Naive B cell (primary cell): ENCODE measurements at regions not wholly inside any gene's neighbourhood (a gene's known extent, or its start where the extent isn't known, plus 50 kb on each side); places are given as distances from the start of the nearest gene placed in this dataset.
"Not testable (repeated sequence)": the region's sequence is repeated elsewhere in the genome, so short reads cannot be mapped to it uniquely, and the experiment has no call there.

Experiments used
- ATAC-seq, 2 donors: fragments of 150-1000 bp; cut with Tn5 transposase; 2 replicates each; pipeline ENCODE4 v1.10.0; 2021; ENCODE audit warnings: low read depth in 2 of 2, mild to moderate bottlenecking in 2 of 2, moderate library complexity in 2 of 2
- DNase-seq: peaks from one replicate; pipeline ENCODE4 v3.0.0; 2022
- H3K27ac Mint-ChIP-seq, 6 donors: one replicate each; pipeline ENCODE4 v1.8.0; 2020 to 2022; ENCODE audit warnings: mild to moderate bottlenecking in 6 of 6, mixed read lengths in 6 of 6, moderate library complexity in 5 of 6, inconsistent platforms in 2 of 6
- H3K27me3 Mint-ChIP-seq, 3 donors: one replicate each; pipeline ENCODE4 v1.8.0; 2021 to 2022; ENCODE audit warnings: mixed read lengths in 3 of 3, mild to moderate bottlenecking in 1 of 3
- H3K36me3 Mint-ChIP-seq, 2 donors: one replicate each; pipeline ENCODE4 v1.8.0; 2020 to 2022; ENCODE audit warnings: mixed read lengths in 2 of 2, inconsistent platforms in 1 of 2, mild to moderate bottlenecking in 1 of 2
- H3K4me1 Mint-ChIP-seq, 3 donors: one replicate each; pipeline ENCODE4 v1.8.0; 2020 to 2022; ENCODE audit warnings: mixed read lengths in 3 of 3, inconsistent platforms in 1 of 3, mild to moderate bottlenecking in 1 of 3, moderate library complexity in 1 of 3
- H3K4me3 Mint-ChIP-seq, 8 donors: one replicate each; pipeline ENCODE4 v1.8.0; 2020 to 2022; ENCODE audit warnings: mild to moderate bottlenecking in 8 of 8, mixed read lengths in 8 of 8, moderate library complexity in 8 of 8, inconsistent platforms in 2 of 8
- H3K9me3 Mint-ChIP-seq, 7 donors: one replicate each; pipeline ENCODE4 v1.8.0; 2020 to 2022; ENCODE audit warnings: mixed read lengths in 7 of 7, mild to moderate bottlenecking in 5 of 7, inconsistent platforms in 2 of 7, moderate library complexity in 1 of 7

DNA sequence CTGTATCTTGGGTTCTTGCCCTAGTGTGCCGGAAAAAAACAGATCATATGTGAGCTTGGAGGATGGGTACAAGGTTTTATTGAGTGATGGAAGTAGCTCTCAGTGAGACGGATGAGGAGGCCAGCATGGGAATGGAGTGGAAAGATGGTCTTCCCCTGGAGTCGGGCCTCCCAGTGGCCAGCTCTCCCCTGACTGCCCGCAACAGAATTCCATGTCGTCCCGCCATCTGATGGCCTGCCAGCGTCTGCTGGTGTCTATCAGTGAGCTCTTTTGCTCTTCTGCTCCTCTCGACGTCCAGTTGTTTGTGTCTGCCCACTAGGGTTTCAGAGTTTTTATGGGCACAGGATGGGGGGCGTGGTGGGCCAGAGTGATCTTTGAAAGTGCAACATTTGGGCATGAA is 315.2 kb upstream of the BRINP3 start:
- Mint-ChIP-seq H3K9me3 (peaks cover 0 to 5% (median 2%) of the 10 kb centered on the region in 7 donors), H3K27ac (peak overlapping the region in 1 of 6 donors; percentile 17), H3K4me1 (no peaks in the 10 kb centered on the region), H3K4me3 (peak overlapping the region in 1 of 8 donors; percentile 18), H3K27me3 (no peaks in the 10 kb centered on the region), H3K36me3 (no peaks in the 10 kb centered on the region)
- DNase-seq (no peak), ATAC-seq (no peak)

DNA sequence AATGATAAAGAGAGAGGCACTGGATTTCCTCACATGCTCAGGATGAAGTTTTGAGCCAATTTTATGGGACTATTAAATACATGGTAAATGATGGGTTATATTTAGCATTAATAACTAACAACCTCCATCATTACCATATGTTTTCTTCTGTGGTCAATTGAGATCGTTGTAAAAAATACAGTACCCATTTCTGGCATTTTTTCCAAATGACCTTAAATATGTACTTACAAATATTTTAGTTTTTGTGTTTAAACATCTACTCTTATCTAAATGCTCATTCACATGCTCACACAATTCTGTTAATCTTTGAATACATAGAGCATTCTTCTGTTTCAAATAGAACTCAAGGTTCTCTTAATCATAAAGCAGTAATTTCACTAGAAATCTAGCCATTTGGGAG is 330.0 kb upstream of the BRINP3 start:
- DNase-seq (no peak), ATAC-seq (no peak)
- Mint-ChIP-seq H3K4me1 (no peaks in the 10 kb centered on the region), H3K27me3 (no peaks in the 10 kb centered on the region), H3K36me3 (no peaks in the 10 kb centered on the region), H3K4me3 (no peak overlapping the region), H3K9me3 (peaks cover 0 to 9% (median 3%) of the 10 kb centered on the region in 7 donors), H3K27ac (no peak overlapping the region)

DNA sequence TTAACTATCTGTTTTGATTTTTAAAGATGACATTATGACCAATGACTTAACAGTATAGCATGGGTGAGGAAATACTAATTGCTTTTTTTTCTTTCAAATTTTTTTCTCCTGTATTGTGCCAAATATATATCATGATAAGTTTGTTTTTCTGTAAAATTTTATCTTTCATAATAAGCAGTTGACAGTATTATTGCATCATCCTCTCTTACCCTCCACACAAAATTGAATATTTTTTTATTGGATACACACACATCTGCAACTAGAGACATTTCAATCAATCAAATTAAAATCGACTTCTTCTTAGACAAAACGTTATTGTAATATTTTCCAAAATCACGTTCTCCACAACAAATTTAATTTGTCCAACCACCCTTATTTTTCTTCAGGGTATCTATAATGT is 330.4 kb upstream of the BRINP3 start:
- ATAC-seq: no peak
- Mint-ChIP-seq H3K9me3 (peaks cover 0 to 9% (median 3%) of the 10 kb centered on the region in 7 donors), H3K4me1 (no peaks in the 10 kb centered on the region), H3K27me3 (no peaks in the 10 kb centered on the region), H3K4me3 (no peak overlapping the region), H3K36me3 (no peaks in the 10 kb centered on the region), H3K27ac (no peak overlapping the region)
- DNase-seq: no peak

DNA sequence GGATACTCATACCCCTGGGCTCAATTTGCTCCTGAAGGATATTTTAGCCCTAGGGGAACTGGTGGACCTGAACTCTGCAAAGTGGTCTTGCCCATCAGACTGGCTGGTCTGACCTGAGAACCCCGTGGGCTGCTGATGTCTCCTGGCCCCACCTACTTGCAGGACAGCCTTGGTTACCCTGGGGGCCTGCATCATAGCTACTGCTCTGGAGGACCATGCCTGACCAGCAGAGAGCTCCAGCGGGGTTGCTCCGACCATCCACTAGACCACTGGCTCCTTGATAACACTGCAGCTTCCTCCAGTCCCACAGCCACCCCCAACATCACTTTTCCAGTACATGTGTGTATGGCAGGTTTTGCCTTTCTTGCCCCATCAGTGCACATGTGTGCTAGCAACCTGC is 331.6 kb upstream of the BRINP3 start:
- Mint-ChIP-seq H3K4me3 (no peak overlapping the region), H3K36me3 (no peaks in the 10 kb centered on the region), H3K27ac (no peak overlapping the region), H3K4me1 (no peaks in the 10 kb centered on the region), H3K9me3 (peaks cover 0 to 9% (median 3%) of the 10 kb centered on the region in 7 donors), H3K27me3 (no peaks in the 10 kb centered on the region)
- ATAC-seq (no peak), DNase-seq (no peak)

DNA sequence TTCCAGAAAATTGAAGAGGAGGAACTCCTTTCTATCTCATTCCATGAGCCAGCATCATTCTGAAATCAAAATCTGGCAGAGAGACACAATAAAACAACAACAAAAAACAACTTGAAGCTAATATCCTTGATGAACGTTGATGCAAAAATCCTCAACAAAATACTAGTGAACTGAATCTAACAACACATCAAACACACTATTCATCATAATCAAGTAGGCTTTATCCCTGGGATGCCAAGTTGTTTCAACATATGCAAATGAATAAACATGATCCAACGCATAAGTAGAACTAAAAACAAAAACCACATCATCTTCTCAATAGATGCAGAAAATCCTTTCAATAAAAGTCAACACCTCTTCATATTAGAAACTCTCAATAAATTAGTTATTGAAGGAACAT is 335.3 kb upstream of the BRINP3 start:
- no peaks in the 10 kb centered on the region for H3K36me3 Mint-ChIP-seq
- DNase-seq (no peak), ATAC-seq (no peak)
- no peaks in the 10 kb centered on the region for H3K4me1 Mint-ChIP-seq
- no peaks in the 10 kb centered on the region for H3K27me3 Mint-ChIP-seq
- no peak overlapping the region for H3K27ac Mint-ChIP-seq
- peaks cover 0 to 12% (median 5%) of the 10 kb centered on the region in 7 donors for H3K9me3 Mint-ChIP-seq
- no peak overlapping the region for H3K4me3 Mint-ChIP-seq

DNA sequence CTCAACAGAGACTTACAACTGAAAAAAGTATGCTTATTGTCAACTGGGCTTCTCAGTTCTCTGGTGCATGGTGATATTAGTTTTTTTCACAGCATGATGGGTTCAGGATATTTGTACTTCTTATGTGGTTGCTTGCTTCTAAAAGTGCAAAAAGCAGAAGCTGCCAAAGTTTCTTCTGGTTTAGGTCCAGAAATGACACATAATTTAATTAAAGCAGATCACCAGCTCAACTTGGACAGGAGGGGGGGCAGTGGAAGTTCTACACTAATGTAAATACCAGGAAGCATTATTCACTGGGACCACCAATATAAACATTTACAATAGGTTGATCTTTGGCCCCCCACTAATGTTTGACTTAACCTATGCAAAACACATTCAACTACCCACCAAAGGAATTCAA is 354.8 kb upstream of the BRINP3 start:
- ATAC-seq (no peak), DNase-seq (no peak)
- Mint-ChIP-seq H3K4me1 (no peaks in the 10 kb centered on the region), H3K27me3 (no peaks in the 10 kb centered on the region), H3K27ac (no peak overlapping the region), H3K4me3 (no peak overlapping the region), H3K9me3 (peaks cover 0 to 7% (median 3%) of the 10 kb centered on the region in 7 donors), H3K36me3 (no peaks in the 10 kb centered on the region)

DNA sequence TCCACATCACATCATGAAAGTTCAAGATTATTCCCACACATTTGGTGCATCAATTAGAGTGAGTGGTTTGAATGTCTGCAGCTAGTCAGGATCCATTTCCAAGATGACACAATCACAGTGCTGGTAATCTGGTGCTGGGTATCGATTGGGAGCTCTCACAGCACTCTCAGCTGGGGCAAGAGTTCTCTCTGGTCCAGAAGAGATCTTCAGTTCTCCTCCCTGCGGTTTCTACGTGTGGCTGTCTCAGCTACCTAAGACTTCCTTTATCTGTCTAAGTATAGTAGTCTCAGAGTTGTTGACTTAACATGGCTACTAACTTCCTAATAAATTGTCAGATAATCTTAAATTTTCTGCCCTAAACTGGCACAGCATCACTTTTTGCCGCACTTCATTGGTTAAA is 358.0 kb upstream of the BRINP3 start:
- Mint-ChIP-seq H3K36me3 (no peaks in the 10 kb centered on the region), H3K27ac (no peak overlapping the region), H3K9me3 (peaks cover 0 to 5% (median 0%) of the 10 kb centered on the region in 7 donors), H3K4me3 (no peak overlapping the region), H3K27me3 (no peaks in the 10 kb centered on the region), H3K4me1 (no peaks in the 10 kb centered on the region)
- ATAC-seq (no peak), DNase-seq (no peak)

DNA sequence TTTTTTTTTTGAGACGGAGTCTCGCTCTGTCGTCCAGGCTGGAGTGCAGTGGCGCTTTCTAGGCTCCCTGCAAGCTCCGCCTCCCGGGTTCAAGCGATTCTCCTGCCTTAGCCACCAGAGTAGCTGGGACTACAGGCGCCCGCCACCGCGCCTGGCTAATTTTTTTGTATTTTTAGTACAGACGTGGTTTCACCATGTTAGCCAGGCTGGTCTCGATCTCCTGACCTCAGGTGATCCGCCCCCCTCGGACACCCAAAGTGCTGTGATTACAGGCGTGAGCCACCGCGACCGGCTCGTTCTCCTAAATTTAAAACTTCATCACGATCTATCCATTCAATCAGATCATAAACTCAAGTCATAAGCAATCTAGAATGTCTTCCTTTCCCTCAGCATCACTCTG is 359.5 kb upstream of the BRINP3 start:
- H3K4me3 Mint-ChIP-seq, H3K27ac Mint-ChIP-seq, ATAC-seq, H3K36me3 Mint-ChIP-seq, H3K9me3 Mint-ChIP-seq, H3K27me3 Mint-ChIP-seq, H3K4me1 Mint-ChIP-seq, DNase-seq: not testable (repeated sequence)

DNA sequence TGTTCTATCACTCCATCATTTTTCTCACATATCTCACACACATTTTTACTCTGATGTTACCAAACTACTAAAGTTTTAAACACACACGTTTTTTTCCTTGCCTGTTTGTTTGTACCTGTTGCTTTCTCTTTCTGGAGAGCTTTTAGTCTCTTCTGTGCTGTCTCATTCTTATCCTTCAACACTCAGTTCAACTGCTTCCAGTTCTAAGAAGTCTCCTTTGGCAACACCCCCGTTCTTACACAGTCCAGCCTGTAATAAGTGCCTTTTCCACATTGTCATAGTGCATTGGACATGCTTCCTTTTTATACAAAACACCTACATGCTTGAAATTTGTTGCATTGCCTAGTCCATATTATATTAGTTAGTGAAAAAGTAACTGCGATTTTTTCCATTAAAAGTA is 360.2 kb upstream of the BRINP3 start:
- H3K27ac Mint-ChIP-seq: no peak overlapping the region
- H3K36me3 Mint-ChIP-seq: no peaks in the 10 kb centered on the region
- no peak overlapping the region for H3K4me3 Mint-ChIP-seq
- H3K4me1 Mint-ChIP-seq: no peaks in the 10 kb centered on the region
- no peak for ATAC-seq
- DNase-seq: no peak
- H3K9me3 Mint-ChIP-seq: peaks cover 0 to 5% (median 0%) of the 10 kb centered on the region in 7 donors
- H3K27me3 Mint-ChIP-seq: no peaks in the 10 kb centered on the region

DNA sequence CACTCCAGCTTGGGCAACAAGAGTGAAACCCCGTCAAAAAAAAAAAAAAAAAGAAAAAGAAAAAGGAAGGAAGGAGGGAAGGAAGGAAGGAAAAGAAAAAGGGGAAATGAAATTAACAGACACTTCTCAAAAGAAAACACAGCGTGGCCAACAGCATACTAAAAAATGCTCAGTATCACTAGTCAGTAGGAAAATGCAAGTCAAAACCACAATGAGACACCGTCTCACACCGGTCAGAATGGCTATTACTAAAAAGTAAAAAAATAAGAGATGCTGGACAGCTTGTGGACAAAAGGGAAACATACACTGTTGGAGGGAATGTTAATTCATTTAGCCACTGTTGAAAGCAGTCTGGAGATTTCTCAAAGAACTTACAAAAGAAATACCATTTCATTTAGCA is 369.5 kb upstream of the BRINP3 start:
- Mint-ChIP-seq H3K27ac (no peak overlapping the region), H3K4me1 (no peaks in the 10 kb centered on the region), H3K4me3 (no peak overlapping the region), H3K9me3 (peaks cover 0 to 9% (median 2%) of the 10 kb centered on the region in 7 donors), H3K27me3 (no peaks in the 10 kb centered on the region), H3K36me3 (no peaks in the 10 kb centered on the region)
- ATAC-seq (no peak), DNase-seq (no peak)

DNA sequence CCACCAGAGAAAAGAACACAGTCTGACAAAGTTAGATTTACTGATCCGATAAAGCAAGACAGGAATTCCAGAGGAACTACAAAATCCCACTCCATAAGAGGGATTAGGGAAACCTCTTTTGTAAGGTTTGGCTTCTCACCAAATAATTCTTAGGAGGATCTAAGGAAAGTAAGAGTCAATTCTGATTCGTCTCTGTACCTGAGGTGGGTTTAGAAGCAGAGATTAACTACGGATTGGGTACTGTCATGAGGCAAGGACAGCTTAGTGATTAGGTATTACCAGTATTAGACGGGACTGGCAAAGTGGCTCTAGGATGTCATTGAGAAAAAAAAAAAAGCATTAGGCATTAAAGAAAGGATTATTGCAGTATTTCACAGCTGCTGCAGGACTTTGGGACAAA is 371.7 kb upstream of the BRINP3 start:
- DNase-seq: no peak
- no peak overlapping the region for H3K4me3 Mint-ChIP-seq
- H3K4me1 Mint-ChIP-seq: no peaks in the 10 kb centered on the region
- H3K27ac Mint-ChIP-seq: peak overlapping the region in 1 of 6 donors; percentile 49
- no peak for ATAC-seq
- no peaks in the 10 kb centered on the region for H3K27me3 Mint-ChIP-seq
- peaks cover 0 to 9% (median 2%) of the 10 kb centered on the region in 7 donors for H3K9me3 Mint-ChIP-seq
- H3K36me3 Mint-ChIP-seq: no peaks in the 10 kb centered on the region

DNA sequence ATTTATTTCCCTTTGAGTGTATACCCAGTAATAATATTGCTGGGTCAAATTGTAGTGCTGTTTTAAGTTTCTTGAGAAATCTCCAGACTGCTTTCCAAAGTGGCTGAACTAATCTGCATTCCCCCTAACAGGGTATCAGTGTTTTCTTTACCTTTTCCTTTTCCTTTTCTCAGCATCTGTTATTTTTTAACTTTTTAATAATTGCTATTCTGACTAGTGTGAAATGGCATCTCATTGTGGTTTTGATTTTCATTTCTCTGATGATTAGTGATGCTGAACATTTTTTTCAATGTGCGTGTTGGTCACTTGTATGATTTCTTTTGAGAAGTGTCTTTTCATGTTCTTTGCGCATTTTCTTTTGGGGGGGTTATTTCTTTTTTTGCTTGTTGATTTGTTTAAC is 374.9 kb upstream of the BRINP3 start:
- ATAC-seq: no peak
- no peaks in the 10 kb centered on the region for H3K36me3 Mint-ChIP-seq
- H3K4me1 Mint-ChIP-seq: no peaks in the 10 kb centered on the region
- H3K4me3 Mint-ChIP-seq: no peak overlapping the region
- peaks cover 0 to 20% (median 2%) of the 10 kb centered on the region in 7 donors for H3K9me3 Mint-ChIP-seq
- no peak for DNase-seq
- H3K27ac Mint-ChIP-seq: no peak overlapping the region
- no peaks in the 10 kb centered on the region for H3K27me3 Mint-ChIP-seq

DNA sequence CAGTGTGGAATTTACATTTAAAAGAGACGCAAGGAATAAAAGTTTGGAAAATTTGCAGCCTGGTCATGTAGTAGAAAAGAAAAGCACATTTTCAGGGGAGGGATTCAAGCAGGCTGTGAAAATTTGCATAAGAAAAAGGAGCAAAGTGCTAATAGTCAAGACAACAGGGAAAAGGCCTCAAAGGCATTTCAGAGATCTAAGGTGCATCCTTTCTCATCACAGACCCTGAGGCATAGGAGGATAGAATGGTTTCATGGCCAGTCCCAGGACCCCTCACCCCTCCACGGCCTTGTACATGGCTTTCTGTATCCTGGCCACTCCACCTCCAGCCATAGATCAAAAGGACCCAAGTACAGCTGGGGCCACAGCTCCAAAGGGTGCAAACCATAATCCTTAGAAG is 380.5 kb upstream of the BRINP3 start:
- no peak overlapping the region for H3K4me3 Mint-ChIP-seq
- ATAC-seq (no peak), DNase-seq (no peak)
- H3K4me1 Mint-ChIP-seq: no peaks in the 10 kb centered on the region
- H3K9me3 Mint-ChIP-seq: peaks cover 0 to 26% (median 6%) of the 10 kb centered on the region in 7 donors
- H3K36me3 Mint-ChIP-seq: no peaks in the 10 kb centered on the region
- no peaks in the 10 kb centered on the region for H3K27me3 Mint-ChIP-seq
- H3K27ac Mint-ChIP-seq: no peak overlapping the region

DNA sequence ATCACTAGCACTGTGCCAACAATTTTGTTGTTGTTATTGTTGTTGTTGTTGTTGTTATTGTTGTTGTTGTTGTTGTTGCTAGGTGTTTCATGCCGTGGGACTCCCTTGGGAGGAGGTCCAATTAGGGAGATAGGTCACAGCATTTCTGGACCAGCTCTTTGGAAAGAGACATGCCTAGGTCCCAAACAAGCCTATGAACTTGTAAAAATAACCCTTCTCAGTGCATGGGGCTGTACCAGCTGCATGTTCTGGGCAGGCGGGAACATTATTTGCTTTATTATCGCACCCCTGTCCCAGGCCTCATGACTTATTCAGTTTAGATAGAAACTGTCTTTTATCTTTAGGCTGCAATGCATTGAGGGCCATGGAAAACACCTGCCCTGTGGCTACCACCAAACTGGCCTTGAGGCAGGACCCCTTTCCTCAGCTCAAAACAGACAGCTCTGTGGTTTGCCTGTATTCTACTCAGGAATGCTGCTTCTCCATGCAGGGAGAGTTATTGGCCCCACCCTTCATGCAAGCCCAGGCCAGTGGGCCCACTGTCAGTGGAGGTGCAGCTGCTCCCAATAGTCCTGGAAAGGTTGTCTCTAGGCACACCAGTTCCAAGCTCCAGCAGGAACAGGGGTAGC is 386.5 kb upstream of the BRINP3 start:
- Mint-ChIP-seq H3K4me1 (no peaks in the 10 kb centered on the region), H3K4me3 (no peak overlapping the region), H3K9me3 (peaks cover 0 to 9% (median 0%) of the 10 kb centered on the region in 7 donors), H3K27ac (no peak overlapping the region), H3K27me3 (no peaks in the 10 kb centered on the region), H3K36me3 (no peaks in the 10 kb centered on the region)
- ATAC-seq: no peak
- no peak for DNase-seq

DNA sequence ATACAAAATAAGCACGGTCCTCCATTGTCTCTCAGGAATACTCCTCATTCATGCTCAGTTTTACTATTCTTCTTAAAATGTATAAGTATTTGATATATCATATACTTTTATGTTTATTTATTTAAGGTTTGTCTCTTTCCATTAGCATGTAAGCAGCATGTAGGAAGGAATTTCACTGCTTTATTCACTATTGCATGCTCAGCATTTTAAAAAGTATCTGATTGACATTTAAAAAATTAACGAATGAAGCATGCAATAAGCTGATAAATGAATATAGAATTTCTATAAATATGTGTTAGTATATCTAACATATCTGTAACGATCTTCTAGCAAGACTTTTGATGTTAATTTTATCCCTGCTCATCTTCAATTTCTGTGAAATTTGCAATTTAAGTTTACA is 402.7 kb upstream of the BRINP3 start:
- H3K4me3 Mint-ChIP-seq: no peak overlapping the region
- H3K4me1 Mint-ChIP-seq: no peaks in the 10 kb centered on the region
- H3K27me3 Mint-ChIP-seq: no peaks in the 10 kb centered on the region
- H3K27ac Mint-ChIP-seq: no peak overlapping the region
- H3K9me3 Mint-ChIP-seq: peaks cover 0 to 3% (median 0%) of the 10 kb centered on the region in 7 donors
- no peak for ATAC-seq
- no peaks in the 10 kb centered on the region for H3K36me3 Mint-ChIP-seq
- no peak for DNase-seq
